Tibial artery (tissue), 4 donors: ENCODE measurements at regions not wholly inside any gene's neighbourhood (a gene's known extent, or its start where the extent isn't known, plus 50 kb on each side); places are given as distances from the start of the nearest gene placed in this dataset.
A peak's percentile ranks its signal among the peaks of the same experiment; 100 is the strongest.

ENCODE experiments used
- DNase-seq, 2 donors: peaks; one replicate each; pipeline ENCODE4 v3.0.0-alpha.2; 2019
- H3K27ac ChIP-seq, 2 donors: fragments of 200-600 bp; sonication (generic) in 1 of 2; 1 replicate in 1 of 2; 2 replicates in 1 of 2; pipeline ENCODE4 v1.5.1; 2018 to 2019; ENCODE audit warnings: mild to moderate bottlenecking in 1 of 2
- H3K27me3 ChIP-seq, 2 donors: fragments of 200-600 bp; sonication (generic) in 1 of 2; one replicate each; pipeline versions ENCODE4 v1.5.1 to v1.6.0; 2016 to 2019
- H3K36me3 ChIP-seq, 3 donors: fragments of 200-600 bp; sonication (generic) in 2 of 3; one replicate each; pipeline ENCODE4 v1.5.1; 2016 to 2019; ENCODE audit warnings: mild to moderate bottlenecking in 2 of 3
- H3K4me1 ChIP-seq, 4 donors: fragments of 200-600 bp; sonication (generic) in 2 of 4; 1 replicate in 3 of 4; 2 replicates in 1 of 4; pipeline ENCODE4 v1.5.1; 2016 to 2019
- H3K4me3 ChIP-seq, 2 donors: fragments of 200-600 bp; sonication (generic) in 1 of 2; 1 replicate in 1 of 2; 2 replicates in 1 of 2; pipeline ENCODE4 v1.5.1; 2018 to 2019; ENCODE audit warnings: mild to moderate bottlenecking in 2 of 2
- H3K9me3 ChIP-seq, 3 donors: fragments of 200-600 bp; sonication (generic) in 1 of 3; one replicate each; pipeline ENCODE4 v1.5.1; 2016 to 2019
- CTCF ChIP-seq, 2 experiments: fragments of 200-600 bp in 1 of 2; fragments of 450-650 bp in 1 of 2; IDR thresholded peaks; one replicate each; pipeline ENCODE4 v1.5.1; 2017 to 2019; ENCODE audit warnings: antibody characterized with exemption in 2 of 2, mild to moderate bottlenecking in 1 of 2, moderate library complexity in 1 of 2
- intact Hi-C: fragments of 100-400 bp; cut with DNase I; formaldehyde crosslinking; loops from one replicate; pipeline ENCODE4 v1.15.0; 2023; ENCODE audit warnings: low total_unique reads

- H3K4me3 ChIP-seq: no peak overlapping the region
- peak overlapping the region; percentile 67 to 75 for H3K27ac ChIP-seq
- H3K36me3 ChIP-seq: no peaks in the 10 kb centered on the region
- no peaks in the 10 kb centered on the region for H3K9me3 ChIP-seq
- intact Hi-C loops: loop anchor here (2.0 kb wide), 1 partner anchor 129 kb away; no protein-coding TSS in a partner anchor
- H3K4me1 ChIP-seq: peaks cover 0 to 43% (median 35%) of the 10 kb centered on the region in 4 donors
- TF ChIP-seq CTCF (IDR thresholded peaks at IDR 0.05): no peak
- DNase-seq: peak in 1 of 2 donors; percentile 75
- H3K27me3 ChIP-seq: no peaks in the 10 kb centered on the region
These were observed 229.2 kb downstream of the PTTG2 start for GRCh38 chr4:38189445-38189844.

GRCh38 chr4:38190717-38191178 is 230.6 kb downstream of the PTTG2 start:
- Histone ChIP-seq H3K36me3 (no peaks in the 10 kb centered on the region), H3K4me3 (no peak overlapping the region), H3K4me1 (peaks cover 0 to 43% (median 35%) of the 10 kb centered on the region in 4 donors), H3K27me3 (no peaks in the 10 kb centered on the region), H3K9me3 (no peaks in the 10 kb centered on the region), H3K27ac (peak overlapping the region; percentile 67 to 75)
- intact Hi-C loops: loop anchor here (2.0 kb wide), 1 partner anchor 20 kb away; no protein-coding TSS in a partner anchor
- peak; percentile 34 to 87 for DNase-seq
- TF ChIP-seq CTCF (IDR thresholded peaks at IDR 0.05): peak in 1 of 2 experiments; percentile 16

- Histone ChIP-seq H3K27ac (no peak overlapping the region), H3K4me1 (peaks cover 0 to 43% (median 35%) of the 10 kb centered on the region in 4 donors), H3K9me3 (no peaks in the 10 kb centered on the region), H3K36me3 (no peaks in the 10 kb centered on the region), H3K27me3 (no peaks in the 10 kb centered on the region), H3K4me3 (no peak overlapping the region)
- intact Hi-C loops: no loop called here
- no peak for DNase-seq
- no peak for TF ChIP-seq CTCF (IDR thresholded peaks at IDR 0.05)
These were observed 232.3 kb downstream of the PTTG2 start for GRCh38 chr4:38192516-38192915.

GRCh38 chr4:38193236-38193863 is 233.2 kb downstream of the PTTG2 start:
- Histone ChIP-seq H3K4me1 (peaks cover 0 to 38% (median 35%) of the 10 kb centered on the region in 4 donors), H3K36me3 (no peaks in the 10 kb centered on the region), H3K27ac (no peak overlapping the region), H3K27me3 (no peaks in the 10 kb centered on the region), H3K9me3 (no peaks in the 10 kb centered on the region), H3K4me3 (no peak overlapping the region)
- intact Hi-C loops: no loop called here
- no peak for TF ChIP-seq CTCF (IDR thresholded peaks at IDR 0.05)
- DNase-seq: no peak

GRCh38 chr4:38194047-38194602 is 233.9 kb downstream of the PTTG2 start:
- Histone ChIP-seq H3K4me1 (peaks cover 0 to 30% (median 27%) of the 10 kb centered on the region in 4 donors), H3K4me3 (no peak overlapping the region), H3K27me3 (no peaks in the 10 kb centered on the region), H3K9me3 (no peaks in the 10 kb centered on the region), H3K27ac (no peak overlapping the region), H3K36me3 (no peaks in the 10 kb centered on the region)
- DNase-seq: no peak
- intact Hi-C loops: no loop called here
- no peak for TF ChIP-seq CTCF (IDR thresholded peaks at IDR 0.05)
